ENCODE measurements at regions not wholly inside any gene's neighbourhood (a gene's known extent, or its start where the extent isn't known, plus 50 kb on each side); places are given as distances from the start of the nearest gene placed in this dataset.

- 31% methylated on average over 7 of the region's 7 CpGs for WGBS (ENCODE audit: missing lambda C conversion rate)
- DNase-seq (ENCODE audit: low read depth in 1 of 2, low spot score in 1 of 2): peak in 1 of 2 experiments; percentile 35
- TF ChIP-seq RFX5 (IDR thresholded peaks at IDR 0.05): no peak
- TF ChIP-seq ZNF302 (CRISPR knock-in tag; IDR thresholded peaks at IDR 0.05): no peak
- no peak for TF ChIP-seq MAX (IDR thresholded peaks at IDR 0.05)
- TF ChIP-seq, protein P1, sequence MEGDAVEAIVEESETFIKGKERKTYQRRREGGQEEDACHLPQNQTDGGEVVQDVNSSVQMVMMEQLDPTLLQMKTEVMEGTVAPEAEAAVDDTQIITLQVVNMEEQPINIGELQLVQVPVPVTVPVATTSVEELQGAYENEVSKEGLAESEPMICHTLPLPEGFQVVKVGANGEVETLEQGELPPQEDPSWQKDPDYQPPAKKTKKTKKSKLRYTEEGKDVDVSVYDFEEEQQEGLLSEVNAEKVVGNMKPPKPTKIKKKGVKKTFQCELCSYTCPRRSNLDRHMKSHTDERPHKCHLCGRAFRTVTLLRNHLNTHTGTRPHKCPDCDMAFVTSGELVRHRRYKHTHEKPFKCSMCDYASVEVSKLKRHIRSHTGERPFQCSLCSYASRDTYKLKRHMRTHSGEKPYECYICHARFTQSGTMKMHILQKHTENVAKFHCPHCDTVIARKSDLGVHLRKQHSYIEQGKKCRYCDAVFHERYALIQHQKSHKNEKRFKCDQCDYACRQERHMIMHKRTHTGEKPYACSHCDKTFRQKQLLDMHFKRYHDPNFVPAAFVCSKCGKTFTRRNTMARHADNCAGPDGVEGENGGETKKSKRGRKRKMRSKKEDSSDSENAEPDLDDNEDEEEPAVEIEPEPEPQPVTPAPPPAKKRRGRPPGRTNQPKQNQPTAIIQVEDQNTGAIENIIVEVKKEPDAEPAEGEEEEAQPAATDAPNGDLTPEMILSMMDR (IDR thresholded peaks at IDR 0.05): 0 out of 3 replicates have a peak, but pooled peaks have one; percentile 11
- no peak for TF ChIP-seq POLR2AphosphoS2 (conservative IDR thresholded peaks at IDR 0.05; ENCODE audit: low read length)
- TF ChIP-seq RAD21 (conservative IDR thresholded peaks at IDR 0.05 in 1 of 2, IDR thresholded peaks at IDR 0.05 in 1 of 2): peak in 1 of 2 experiments; percentile 43; a peak in 2 of 5 replicates
- no peak for FAIRE-seq
- H3K4me3 ChIP-seq: no peak overlapping the region
- H3K27ac ChIP-seq: no peak overlapping the region
- ChIA-PET POLR2A (no interaction called here), CTCF (interaction anchor here (1.4 kb wide), 1 partner anchor 214 kb away, joined by 3 read pairs; no protein-coding TSS in a partner anchor)
- H3K4me2 ChIP-seq: no peak overlapping the region
- no peaks in the 10 kb centered on the region for H3K4me1 ChIP-seq
- peak; percentile 60 to 83; a peak in 4 of 6 replicates for ATAC-seq
- H3K9me3 ChIP-seq: no peaks in the 10 kb centered on the region
Observed at GRCh38 chr5:10111571-10111970, 138.1 kb downstream of the ATPSCKMT start.

DNA sequence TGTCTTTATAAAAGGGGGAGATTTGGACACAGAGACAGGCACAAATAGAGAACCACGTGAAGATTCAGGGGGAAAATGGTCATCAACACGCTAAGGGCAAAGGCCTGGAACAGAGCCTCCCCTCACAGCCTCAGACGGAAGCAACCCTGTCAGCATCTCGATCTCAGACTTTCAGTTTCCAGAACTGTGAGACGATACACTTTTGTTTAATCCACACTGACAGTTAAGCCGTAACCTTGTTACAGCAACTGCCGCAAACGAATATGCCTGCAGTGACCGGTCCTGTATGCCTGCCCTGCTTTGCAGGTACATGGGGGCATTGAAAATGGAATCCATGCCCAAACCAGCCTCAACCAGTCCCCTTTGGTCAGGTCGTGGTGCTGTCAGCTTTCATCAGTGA lies 139.5 kb downstream of the ATPSCKMT start:
- POLR2A ChIA-PET: no interaction called here
- Histone ChIP-seq H3K4me1 (no peaks in the 10 kb centered on the region), H3K9me3 (no peaks in the 10 kb centered on the region), H3K27ac (no peak overlapping the region), H3K4me2 (no peak overlapping the region), H3K4me3 (no peak overlapping the region)
- 46% methylated on average over 10 of the region's 10 CpGs for WGBS (ENCODE audit: missing lambda C conversion rate)
- CTCF ChIA-PET: no interaction called here
- DNase-seq (ENCODE audit: low read depth in 1 of 2, low spot score in 1 of 2) (no peak), ATAC-seq (no peak), FAIRE-seq (no peak)
- no peak for TF ChIP-seq HOXB5 (CRISPR knock-in tag; IDR thresholded peaks at IDR 0.05)
- TF ChIP-seq, protein P2, sequence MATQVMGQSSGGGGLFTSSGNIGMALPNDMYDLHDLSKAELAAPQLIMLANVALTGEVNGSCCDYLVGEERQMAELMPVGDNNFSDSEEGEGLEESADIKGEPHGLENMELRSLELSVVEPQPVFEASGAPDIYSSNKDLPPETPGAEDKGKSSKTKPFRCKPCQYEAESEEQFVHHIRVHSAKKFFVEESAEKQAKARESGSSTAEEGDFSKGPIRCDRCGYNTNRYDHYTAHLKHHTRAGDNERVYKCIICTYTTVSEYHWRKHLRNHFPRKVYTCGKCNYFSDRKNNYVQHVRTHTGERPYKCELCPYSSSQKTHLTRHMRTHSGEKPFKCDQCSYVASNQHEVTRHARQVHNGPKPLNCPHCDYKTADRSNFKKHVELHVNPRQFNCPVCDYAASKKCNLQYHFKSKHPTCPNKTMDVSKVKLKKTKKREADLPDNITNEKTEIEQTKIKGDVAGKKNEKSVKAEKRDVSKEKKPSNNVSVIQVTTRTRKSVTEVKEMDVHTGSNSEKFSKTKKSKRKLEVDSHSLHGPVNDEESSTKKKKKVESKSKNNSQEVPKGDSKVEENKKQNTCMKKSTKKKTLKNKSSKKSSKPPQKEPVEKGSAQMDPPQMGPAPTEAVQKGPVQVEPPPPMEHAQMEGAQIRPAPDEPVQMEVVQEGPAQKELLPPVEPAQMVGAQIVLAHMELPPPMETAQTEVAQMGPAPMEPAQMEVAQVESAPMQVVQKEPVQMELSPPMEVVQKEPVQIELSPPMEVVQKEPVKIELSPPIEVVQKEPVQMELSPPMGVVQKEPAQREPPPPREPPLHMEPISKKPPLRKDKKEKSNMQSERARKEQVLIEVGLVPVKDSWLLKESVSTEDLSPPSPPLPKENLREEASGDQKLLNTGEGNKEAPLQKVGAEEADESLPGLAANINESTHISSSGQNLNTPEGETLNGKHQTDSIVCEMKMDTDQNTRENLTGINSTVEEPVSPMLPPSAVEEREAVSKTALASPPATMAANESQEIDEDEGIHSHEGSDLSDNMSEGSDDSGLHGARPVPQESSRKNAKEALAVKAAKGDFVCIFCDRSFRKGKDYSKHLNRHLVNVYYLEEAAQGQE (IDR thresholded peaks at IDR 0.05): no peak
- TF ChIP-seq RFX5 (IDR thresholded peaks at IDR 0.05): no peak
- TF ChIP-seq HDAC2 (IDR thresholded peaks at IDR 0.05): no peak
- TF ChIP-seq JUN (IDR thresholded peaks at IDR 0.05): no peak
- TF ChIP-seq ZC3H11A (IDR thresholded peaks at IDR 0.05): no peak
- TF ChIP-seq CBX8 (IDR thresholded peaks at IDR 0.05): no peak
- TF ChIP-seq ZSCAN20 (CRISPR knock-in tag; IDR thresholded peaks at IDR 0.05): no peak
- no peak for TF ChIP-seq JUNB (IDR thresholded peaks at IDR 0.05)
- no peak for TF ChIP-seq ESRRA (IDR thresholded peaks at IDR 0.05; ENCODE audit: borderline replicate concordance, low read length)
- no peak for TF ChIP-seq RCOR1 (IDR thresholded peaks at IDR 0.05; ENCODE audit: low read depth, low read length)
- no peak for TF ChIP-seq NPAS2 (CRISPR knock-in tag; IDR thresholded peaks at IDR 0.05; ENCODE audit: borderline replicate concordance)

- no peaks in the 10 kb centered on the region for H3K9me3 ChIP-seq
- H3K4me2 ChIP-seq: no peak overlapping the region
- H3K27ac ChIP-seq: no peak overlapping the region
- no peak for FAIRE-seq
- ChIA-PET POLR2A (no interaction called here), CTCF (interaction anchor here (1.3 kb wide), 1 partner anchor 257 kb away, joined by 3 read pairs; no protein-coding TSS in a partner anchor)
- WGBS (ENCODE audit: missing lambda C conversion rate): 26% methylated on average over 7 of the region's 7 CpGs
- H3K4me3 ChIP-seq: no peak overlapping the region
- TF ChIP-seq HOXB13 (CRISPR knock-in tag; IDR thresholded peaks at IDR 0.05; ENCODE audit: low read depth) (no peak), MYC (IDR thresholded peaks at IDR 0.05; ENCODE audit: borderline replicate concordance, low read length) (no peak), HOXB5 (CRISPR knock-in tag; IDR thresholded peaks at IDR 0.05) (no peak), HMGXB4 (CRISPR knock-in tag; IDR thresholded peaks at IDR 0.05; ENCODE audit: borderline replicate concordance) (no peak), JUNB (IDR thresholded peaks at IDR 0.05) (no peak), POLR2A (IDR thresholded peaks at IDR 0.05; ENCODE audit: low read length) (no peak), CHD4 (IDR thresholded peaks at IDR 0.05; ENCODE audit: borderline replicate concordance) (no peak), ZSCAN20 (CRISPR knock-in tag; IDR thresholded peaks at IDR 0.05) (no peak), ZFP36 (IDR thresholded peaks at IDR 0.05; ENCODE audit: borderline replicate concordance, partially characterized antibody) (no peak), BHLHE40 (IDR thresholded peaks at IDR 0.05; ENCODE audit: low read depth, low read length) (no peak)
- TF ChIP-seq, protein P3, sequence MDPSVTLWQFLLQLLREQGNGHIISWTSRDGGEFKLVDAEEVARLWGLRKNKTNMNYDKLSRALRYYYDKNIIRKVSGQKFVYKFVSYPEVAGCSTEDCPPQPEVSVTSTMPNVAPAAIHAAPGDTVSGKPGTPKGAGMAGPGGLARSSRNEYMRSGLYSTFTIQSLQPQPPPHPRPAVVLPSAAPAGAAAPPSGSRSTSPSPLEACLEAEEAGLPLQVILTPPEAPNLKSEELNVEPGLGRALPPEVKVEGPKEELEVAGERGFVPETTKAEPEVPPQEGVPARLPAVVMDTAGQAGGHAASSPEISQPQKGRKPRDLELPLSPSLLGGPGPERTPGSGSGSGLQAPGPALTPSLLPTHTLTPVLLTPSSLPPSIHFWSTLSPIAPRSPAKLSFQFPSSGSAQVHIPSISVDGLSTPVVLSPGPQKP (IDR thresholded peaks at IDR 0.05; ENCODE audit: low read depth, low read length): no peak
- TF ChIP-seq, protein P4, sequence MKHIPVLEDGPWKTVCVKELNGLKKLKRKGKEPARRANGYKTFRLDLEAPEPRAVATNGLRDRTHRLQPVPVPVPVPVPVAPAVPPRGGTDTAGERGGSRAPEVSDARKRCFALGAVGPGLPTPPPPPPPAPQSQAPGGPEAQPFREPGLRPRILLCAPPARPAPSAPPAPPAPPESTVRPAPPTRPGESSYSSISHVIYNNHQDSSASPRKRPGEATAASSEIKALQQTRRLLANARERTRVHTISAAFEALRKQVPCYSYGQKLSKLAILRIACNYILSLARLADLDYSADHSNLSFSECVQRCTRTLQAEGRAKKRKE (CRISPR knock-in tag; IDR thresholded peaks at IDR 0.05; ENCODE audit: low read depth): no peak
- no peaks in the 10 kb centered on the region for H3K4me1 ChIP-seq
- no peak for ATAC-seq
- no peak for DNase-seq (ENCODE audit: low read depth in 1 of 2, low spot score in 1 of 2)
Observed at GRCh38 chr5:10109299-10109698, 140.4 kb downstream of the ATPSCKMT start.
